Lower lobe of right lung (tissue), 2 donors: ENCODE measurements at regions not wholly inside any gene's neighbourhood (a gene's known extent, or its start where the extent isn't known, plus 50 kb on each side); places are given as distances from the start of the nearest gene placed in this dataset.
"Not testable (repeated sequence)": the region's sequence is repeated elsewhere in the genome, so short reads cannot be mapped to it uniquely, and the experiment has no call there.

ENCODE experiments used
- ATAC-seq, 2 donors: fragments of 200-7000 bp; cut with Tn5 transposase; one replicate each; pipeline ENCODE4 v1.9.1; 2020 to 2022; ENCODE audit warnings: mild to moderate bottlenecking in 2 of 2, moderate library complexity in 2 of 2
- DNase-seq: peaks from one replicate; pipeline ENCODE4 v3.0.0-alpha.2; 2020
- H3K27ac ChIP-seq: fragments of 200-600 bp; one replicate; pipeline ENCODE4 v1.8.0; 2022
- H3K27me3 ChIP-seq: fragments of 200-600 bp; one replicate; pipeline ENCODE4 v1.8.0; 2022; ENCODE audit warnings: low read depth
- H3K36me3 ChIP-seq: fragments of 200-600 bp; one replicate; pipeline ENCODE4 v1.8.0; 2022; ENCODE audit warnings: mild to moderate bottlenecking
- H3K4me1 ChIP-seq: fragments of 200-600 bp; one replicate; pipeline ENCODE4 v1.8.0; 2022
- H3K4me3 ChIP-seq: fragments of 200-600 bp; one replicate; pipeline ENCODE4 v1.8.0; 2022; ENCODE audit warnings: mild to moderate bottlenecking
- H3K9me3 ChIP-seq: fragments of 200-600 bp; one replicate; pipeline ENCODE4 v1.8.0; 2022
- CTCF ChIP-seq: fragments of 200-600 bp; IDR thresholded peaks from one replicate; pipeline ENCODE4 v1.8.0; 2022; ENCODE audit warnings: antibody characterized with exemption, mild to moderate bottlenecking
- intact Hi-C: fragments of 100-400 bp; cut with DNase I; formaldehyde crosslinking; loops from one replicate; pipeline ENCODE4 v1.11.0; 2022
- donor health status: DM: no; HTN: yes; CAD: no; lungs with severe emphysema.

GRCh38 chr9:134571326-134571931, 70.2 kb upstream of the COL5A1 start:
- Histone ChIP-seq H3K4me1 (no peaks in the 10 kb centered on the region), H3K36me3 (no peaks in the 10 kb centered on the region), H3K27me3 (peaks cover under 1% of the 10 kb centered on the region), H3K4me3 (no peak overlapping the region), H3K27ac (no peak overlapping the region), H3K9me3 (peaks cover 4% of the 10 kb centered on the region)
- DNase-seq (no peak), ATAC-seq (no peak)
- TF ChIP-seq CTCF = no peak
- intact Hi-C loops = no loop called here

GRCh38 chr9:134571946-134572917, 69.4 kb upstream of the COL5A1 start:
- Histone ChIP-seq H3K9me3 (no peaks in the 10 kb centered on the region), H3K4me1 (no peaks in the 10 kb centered on the region), H3K27me3 (peaks cover 7% of the 10 kb centered on the region), H3K36me3 (no peaks in the 10 kb centered on the region), H3K4me3 (no peak overlapping the region), H3K27ac (no peak overlapping the region)
- ATAC-seq (peak in 1 of 2 donors; percentile 35), DNase-seq (peak; percentile 28)
- no peak for TF ChIP-seq CTCF
- intact Hi-C loops = no loop called here

DNA sequence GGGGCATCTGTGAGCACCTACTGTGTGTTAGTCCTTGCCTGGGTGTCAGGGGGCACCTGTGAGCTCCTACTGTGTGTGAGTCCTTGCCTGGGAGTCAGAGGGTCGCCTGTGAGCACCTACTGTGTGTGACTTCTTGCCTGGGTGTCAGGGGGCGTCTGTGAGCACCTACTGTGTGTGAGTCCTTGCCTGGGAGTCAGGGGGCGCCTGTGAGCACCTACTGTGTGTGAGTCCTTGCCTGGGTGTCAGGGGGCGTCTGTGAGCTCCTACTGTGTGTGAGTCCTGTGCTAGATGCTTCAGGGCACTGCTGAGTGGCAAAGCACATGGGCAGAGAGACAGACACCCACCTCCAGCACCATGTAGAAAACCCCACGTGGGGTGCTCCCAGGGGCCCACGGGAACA, 66.9 kb upstream of the COL5A1 start:
- H3K27me3 ChIP-seq = peaks cover 15% of the 10 kb centered on the region
- DNase-seq, H3K9me3 ChIP-seq, H3K4me3 ChIP-seq, ATAC-seq, intact Hi-C loops, H3K36me3 ChIP-seq, H3K27ac ChIP-seq, H3K4me1 ChIP-seq: not testable (repeated sequence)

- H3K4me1 ChIP-seq = no peaks in the 10 kb centered on the region
- peaks cover 15% of the 10 kb centered on the region for H3K27me3 ChIP-seq
- ATAC-seq (no peak), DNase-seq (no peak)
- no peak overlapping the region for H3K27ac ChIP-seq
- no peak for TF ChIP-seq CTCF
- no peaks in the 10 kb centered on the region for H3K9me3 ChIP-seq
- H3K36me3 ChIP-seq = no peaks in the 10 kb centered on the region
- intact Hi-C loops = no loop called here
- H3K4me3 ChIP-seq = no peak overlapping the region
Measured at GRCh38 chr9:134575103-134575900, 66.3 kb upstream of the COL5A1 start.

GRCh38 chr9:134575901-134576176, 65.8 kb upstream of the COL5A1 start:
- peaks cover 15% of the 10 kb centered on the region for H3K27me3 ChIP-seq
- DNase-seq = no peak
- no peak overlapping the region for H3K4me3 ChIP-seq
- no peak overlapping the region for H3K27ac ChIP-seq
- no peaks in the 10 kb centered on the region for H3K9me3 ChIP-seq
- no peaks in the 10 kb centered on the region for H3K4me1 ChIP-seq
- H3K36me3 ChIP-seq = no peaks in the 10 kb centered on the region
- no peak for TF ChIP-seq CTCF
- intact Hi-C loops = no loop called here
- ATAC-seq = no peak
